ENCODE measurements at regions not wholly inside any gene's neighbourhood (a gene's known extent, or its start where the extent isn't known, plus 50 kb on each side); places are given as distances from the start of the nearest gene placed in this dataset.

DNA sequence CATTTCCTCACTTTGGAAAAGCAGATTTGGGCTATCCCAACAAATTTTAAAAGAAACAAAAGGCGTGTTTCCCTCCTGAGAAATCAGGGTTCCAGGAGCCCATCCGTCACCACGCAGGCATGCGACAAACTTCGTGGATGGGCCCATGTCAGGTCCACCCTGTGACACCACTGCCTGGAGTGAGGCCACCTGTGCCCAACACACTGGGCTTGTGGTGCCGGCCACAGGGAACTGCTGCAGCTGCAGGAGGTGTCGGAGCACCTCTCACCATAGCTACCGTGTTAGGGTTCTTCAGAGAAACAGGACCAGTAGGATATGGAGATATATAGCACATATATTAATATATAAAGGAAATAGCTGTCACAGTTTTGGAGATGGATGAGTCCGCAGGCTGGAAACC is 53.0 kb upstream of the BCL11B start:
- TF ChIP-seq, protein P1, sequence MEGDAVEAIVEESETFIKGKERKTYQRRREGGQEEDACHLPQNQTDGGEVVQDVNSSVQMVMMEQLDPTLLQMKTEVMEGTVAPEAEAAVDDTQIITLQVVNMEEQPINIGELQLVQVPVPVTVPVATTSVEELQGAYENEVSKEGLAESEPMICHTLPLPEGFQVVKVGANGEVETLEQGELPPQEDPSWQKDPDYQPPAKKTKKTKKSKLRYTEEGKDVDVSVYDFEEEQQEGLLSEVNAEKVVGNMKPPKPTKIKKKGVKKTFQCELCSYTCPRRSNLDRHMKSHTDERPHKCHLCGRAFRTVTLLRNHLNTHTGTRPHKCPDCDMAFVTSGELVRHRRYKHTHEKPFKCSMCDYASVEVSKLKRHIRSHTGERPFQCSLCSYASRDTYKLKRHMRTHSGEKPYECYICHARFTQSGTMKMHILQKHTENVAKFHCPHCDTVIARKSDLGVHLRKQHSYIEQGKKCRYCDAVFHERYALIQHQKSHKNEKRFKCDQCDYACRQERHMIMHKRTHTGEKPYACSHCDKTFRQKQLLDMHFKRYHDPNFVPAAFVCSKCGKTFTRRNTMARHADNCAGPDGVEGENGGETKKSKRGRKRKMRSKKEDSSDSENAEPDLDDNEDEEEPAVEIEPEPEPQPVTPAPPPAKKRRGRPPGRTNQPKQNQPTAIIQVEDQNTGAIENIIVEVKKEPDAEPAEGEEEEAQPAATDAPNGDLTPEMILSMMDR (IDR thresholded peaks at IDR 0.05): no peak
- no peak for TF ChIP-seq EZH2 (IDR thresholded peaks at IDR 0.05; ENCODE audit: borderline replicate concordance, insufficient read depth, low read depth, low read length, poor library complexity, severe bottlenecking)

Data from B cell (primary cell).